ENCODE measurements at regions not wholly inside any gene's neighbourhood (a gene's known extent, or its start where the extent isn't known, plus 50 kb on each side); places are given as distances from the start of the nearest gene placed in this dataset.

- H3K9me3 Mint-ChIP-seq: no peaks in the 10 kb centered on the region; a peak in 1 of 5 replicates
- H2AK5ac ChIP-seq (ENCODE audit: insufficient read length, low read length): no peak overlapping the region
- TF ChIP-seq CTCF (conservative IDR thresholded peaks at IDR 0.05): no peak
Measured at GRCh38 chr4:158443731-158444130, 78.0 kb upstream of the RXFP1 start.

More at GRCh38 chr4:158443731-158444130, 78.0 kb upstream of the RXFP1 start:
- no peak overlapping the region for H4K5ac ChIP-seq (ENCODE audit: insufficient read length, low read depth, low read length)
- no peak for DNase-seq
- no peak overlapping the region for H3T11ph ChIP-seq (ENCODE audit: low read length)
- no peaks in the 10 kb centered on the region for H3K9me3 ChIP-seq (ENCODE audit: control insufficient read depth, low read depth, low read length)
- H3K27ac Mint-ChIP-seq: no peak overlapping the region
- H3K23me2 ChIP-seq (ENCODE audit: insufficient read length, low read depth, low read length, poor library complexity, severe bottlenecking): no peaks in the 10 kb centered on the region
- no peak overlapping the region for H3K27ac ChIP-seq (ENCODE audit: insufficient read length, low read depth, low read length)
- H3K4me2 ChIP-seq (ENCODE audit: insufficient read depth, insufficient read length, low read length): no peak overlapping the region
- H3K23ac ChIP-seq (ENCODE audit: insufficient read length, low read depth, low read length): no peak overlapping the region
- no peak overlapping the region for H2BK120ac ChIP-seq (ENCODE audit: low read depth, low read length, poor library complexity, severe bottlenecking)
- H3K4ac ChIP-seq (ENCODE audit: low read depth, low read length): no peak overlapping the region
- H3K27me3 Mint-ChIP-seq (ENCODE audit: low read depth): no peaks in the 10 kb centered on the region; the same call in 1 of the 2 replicates
- H2AFZ ChIP-seq (ENCODE audit: low read length): no peak overlapping the region
- no peak overlapping the region for H4K8ac ChIP-seq (replicated peaks; ENCODE audit: insufficient read length, low read depth, low read length)
- peaks cover 0 to 2% (median 0%) of the 10 kb centered on the region in 3 experiments; a peak in 2 of 7 replicates for H3K36me3 Mint-ChIP-seq (ENCODE audit: insufficient read depth in 1 of 3, low read depth in 3 of 3)
- no peak overlapping the region for H4K91ac ChIP-seq (ENCODE audit: insufficient read length, low read depth, low read length)
- H2BK20ac ChIP-seq (ENCODE audit: low read depth, low read length, poor library complexity, severe bottlenecking): no peak overlapping the region
- no peak overlapping the region for H3K4me3 Mint-ChIP-seq
- WGBS (ENCODE audit: extremely low coverage, insufficient read length, low lambda C conversion rate): no CpG with 5 or more reads among the region's 1 CpG
- H3K79me1 ChIP-seq (ENCODE audit: insufficient read depth, low read depth, low read length, poor library complexity, severe bottlenecking): no peaks in the 10 kb centered on the region
- no peaks in the 10 kb centered on the region for H4K20me1 ChIP-seq (ENCODE audit: control insufficient read depth, insufficient read depth, insufficient read length)
- no peaks in the 10 kb centered on the region for H3K27me3 ChIP-seq (ENCODE audit: insufficient read depth, low read length)
- H3K79me2 ChIP-seq (ENCODE audit: insufficient read depth, low read length): no peaks in the 10 kb centered on the region
- no peak overlapping the region for H3K56ac ChIP-seq (ENCODE audit: insufficient read length, low read depth, low read length)
- no peak overlapping the region for H2BK12ac ChIP-seq (ENCODE audit: insufficient read length, low read depth, low read length)
- H2BK5ac ChIP-seq (ENCODE audit: insufficient read length, low read length): no peak overlapping the region
- no peaks in the 10 kb centered on the region for H3K4me1 Mint-ChIP-seq
- no peak overlapping the region for H3K14ac ChIP-seq (ENCODE audit: insufficient read depth, low read length)
- H2BK15ac ChIP-seq (ENCODE audit: low read depth, low read length): no peak overlapping the region
- H3K4me1 ChIP-seq (ENCODE audit: insufficient read depth, low read length): no peaks in the 10 kb centered on the region
- no peak overlapping the region for H3K9ac ChIP-seq (ENCODE audit: extremely low read depth, insufficient read length, low read length)
- H3K18ac ChIP-seq (ENCODE audit: insufficient read length, low read depth, low read length): no peak overlapping the region

Data from H9 (cell line).